ENCODE measurements at regions not wholly inside any gene's neighbourhood (a gene's known extent, or its start where the extent isn't known, plus 50 kb on each side); places are given as distances from the start of the nearest gene placed in this dataset.

- Histone ChIP-seq H3K36me3 (replicated peaks in 1 of 2; ENCODE audit: control extremely low read depth in 1 of 2, control insufficient read depth in 1 of 2, extremely low read depth in 1 of 2, insufficient read depth in 2 of 2, low read length in 1 of 2) (no peaks in the 10 kb centered on the region), H3K27ac (ENCODE audit: low read length in 2 of 2) (no peak overlapping the region), H4K20me1 (ENCODE audit: control insufficient read depth, insufficient read depth, low read length, poor library complexity, severe bottlenecking) (no peaks in the 10 kb centered on the region), H3K4me3 (ENCODE audit: control extremely low read depth in 1 of 5, extremely low read depth in 1 of 5, insufficient read depth in 1 of 5, low read depth in 2 of 5, low read length in 4 of 5) (no peak overlapping the region), H3K27me3 (replicated peaks in 1 of 4; ENCODE audit: control extremely low read depth in 1 of 4, control insufficient read depth in 3 of 4, insufficient read depth in 4 of 4, low read length in 3 of 4) (no peaks in the 10 kb centered on the region), H3K9me3 (ENCODE audit: control extremely low read depth in 1 of 3, control insufficient read depth in 2 of 3, insufficient read depth in 1 of 3, low read length in 2 of 3) (peaks cover 0 to 3% (median 0%) of the 10 kb centered on the region in 3 donors), H2AFZ (ENCODE audit: insufficient read depth, low read depth, low read length, poor library complexity, severe bottlenecking) (no peak overlapping the region), H3K79me2 (ENCODE audit: control insufficient read depth, insufficient read depth, low read length) (no peaks in the 10 kb centered on the region), H3K4me1 (ENCODE audit: control insufficient read depth in 2 of 2, insufficient read depth in 2 of 2, low read length in 2 of 2) (no peaks in the 10 kb centered on the region), H3K4me2 (replicated peaks; ENCODE audit: low read depth, low read length, poor library complexity, severe bottlenecking) (no peak overlapping the region), H3K9ac (ENCODE audit: low read length) (no peak overlapping the region)
- ChIA-PET POLR2A (no interaction called here), CTCF (no interaction called here)
- Mint-ChIP-seq H3K27ac (no peak overlapping the region), H3K9me3 (ENCODE audit: insufficient read depth) (no peaks in the 10 kb centered on the region), H3K4me3 (no peak overlapping the region), H3K4me1 (no peaks in the 10 kb centered on the region), H3K27me3 (no peaks in the 10 kb centered on the region)
- DNase-seq (no peak), ATAC-seq (ENCODE audit: low read depth) (no peak)
- whole genome bisulfite sequencing (ENCODE audit: insufficient coverage) = 79% methylated on average over 5 of the region's 7 CpGs
- intact Hi-C loops (cut with micrococcal nuclease) = no loop called here
- TF ChIP-seq EZH2 (IDR thresholded peaks at IDR 0.05; ENCODE audit: borderline replicate concordance, insufficient read depth, low read depth, low read length, poor library complexity, severe bottlenecking) (no peak), CTCF (IDR thresholded peaks at IDR 0.05) (no peak)
Observed at GRCh38 chr11:134700101-134700640, 288.1 kb upstream of the B3GAT1 start.

GRCh38 chr11:134696455-134696854 is 284.4 kb upstream of the B3GAT1 start:
- Mint-ChIP-seq H3K27ac (no peak overlapping the region), H3K4me1 (no peaks in the 10 kb centered on the region), H3K4me3 (no peak overlapping the region), H3K9me3 (ENCODE audit: insufficient read depth) (no peaks in the 10 kb centered on the region), H3K27me3 (peaks cover 6% of the 10 kb centered on the region)
- DNase-seq = no peak
- CTCF ChIA-PET = no interaction called here
- POLR2A ChIA-PET = no interaction called here
- no peaks in the 10 kb centered on the region for H3K79me2 ChIP-seq (ENCODE audit: control insufficient read depth, insufficient read depth, low read length)
- H3K9ac ChIP-seq (ENCODE audit: low read length) = no peak overlapping the region
- WGBS (ENCODE audit: insufficient coverage) = 56% methylated on average over 3 of the region's 4 CpGs
- H2AFZ ChIP-seq (ENCODE audit: insufficient read depth, low read depth, low read length, poor library complexity, severe bottlenecking) = no peak overlapping the region
- H3K36me3 ChIP-seq (replicated peaks in 1 of 2; ENCODE audit: control extremely low read depth in 1 of 2, control insufficient read depth in 1 of 2, extremely low read depth in 1 of 2, insufficient read depth in 2 of 2, low read length in 1 of 2) = no peaks in the 10 kb centered on the region
- ATAC-seq (ENCODE audit: low read depth) = no peak
- H3K9me3 ChIP-seq (ENCODE audit: control extremely low read depth in 1 of 3, control insufficient read depth in 2 of 3, insufficient read depth in 1 of 3, low read length in 2 of 3) = peaks cover 0 to 3% (median 0%) of the 10 kb centered on the region in 3 donors
- intact Hi-C loops (cut with micrococcal nuclease) = no loop called here
- H3K4me2 ChIP-seq (replicated peaks; ENCODE audit: low read depth, low read length, poor library complexity, severe bottlenecking) = no peak overlapping the region
- no peaks in the 10 kb centered on the region for H4K20me1 ChIP-seq (ENCODE audit: control insufficient read depth, insufficient read depth, low read length, poor library complexity, severe bottlenecking)
- TF ChIP-seq EZH2 (IDR thresholded peaks at IDR 0.05; ENCODE audit: borderline replicate concordance, insufficient read depth, low read depth, low read length, poor library complexity, severe bottlenecking) (no peak), CTCF (IDR thresholded peaks at IDR 0.05) (no peak)
- no peaks in the 10 kb centered on the region for H3K27me3 ChIP-seq (replicated peaks in 1 of 4; ENCODE audit: control extremely low read depth in 1 of 4, control insufficient read depth in 3 of 4, insufficient read depth in 4 of 4, low read length in 3 of 4)
- H3K27ac ChIP-seq (ENCODE audit: low read length in 2 of 2) = no peak overlapping the region
- H3K4me1 ChIP-seq (ENCODE audit: control insufficient read depth in 2 of 2, insufficient read depth in 2 of 2, low read length in 2 of 2) = no peaks in the 10 kb centered on the region
- H3K4me3 ChIP-seq (ENCODE audit: control extremely low read depth in 1 of 5, extremely low read depth in 1 of 5, insufficient read depth in 1 of 5, low read depth in 2 of 5, low read length in 4 of 5) = no peak overlapping the region
